HG03558 (cell line): ENCODE measurements at regions not wholly inside any gene's neighbourhood (a gene's known extent, or its start where the extent isn't known, plus 50 kb on each side); places are given as distances from the start of the nearest gene placed in this dataset.

ENCODE experiments used
- ATAC-seq: cut with Tn5 transposase; IDR thresholded peaks from one replicate; pipeline ENCODE4 v1.9.1; 2021; ENCODE audit warnings: moderate number of reproducible peaks; ENCODE audit not compliant: unreplicated experiment; ENCODE audit errors: extremely low read depth

DNA sequence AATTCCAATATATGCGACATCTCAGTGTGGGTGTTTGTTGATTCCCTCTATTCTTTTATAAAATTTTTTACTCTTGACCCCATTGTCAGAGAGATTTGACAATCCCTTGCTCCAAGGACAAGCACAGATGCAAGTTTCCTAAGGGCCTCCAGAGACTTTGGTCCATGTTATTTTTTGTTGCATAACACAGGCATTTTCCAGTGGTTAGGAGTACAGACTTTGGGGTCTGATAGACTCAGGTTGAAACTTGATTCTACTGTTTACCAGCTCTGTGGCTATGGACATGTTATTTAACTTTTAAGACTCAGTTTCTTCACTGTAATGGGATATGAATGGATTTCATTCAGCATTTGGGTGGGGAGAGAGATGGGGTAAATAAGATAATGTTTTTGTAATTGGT lies 361.3 kb downstream of the ENC1 start:
- ATAC-seq = no peak

DNA sequence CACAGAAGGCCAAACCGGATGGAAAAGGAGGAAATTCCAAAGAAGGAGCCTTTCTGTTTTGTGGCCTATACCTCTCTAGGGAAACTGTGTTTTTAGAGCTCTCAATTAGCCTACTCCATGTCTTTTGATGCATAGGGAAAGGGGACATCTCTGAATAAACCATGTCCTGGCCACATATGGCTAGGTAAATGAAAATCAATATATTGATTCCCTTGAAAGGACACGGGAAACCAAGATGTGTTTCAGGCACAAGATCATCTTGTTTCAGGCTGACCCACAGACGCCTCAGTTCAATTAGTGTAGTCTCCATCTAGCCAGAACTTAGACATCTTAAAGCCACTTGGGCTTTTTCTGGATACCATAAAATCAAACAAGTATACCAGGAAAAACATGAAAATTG lies 363.1 kb downstream of the ENC1 start:
- ATAC-seq = no peak

DNA sequence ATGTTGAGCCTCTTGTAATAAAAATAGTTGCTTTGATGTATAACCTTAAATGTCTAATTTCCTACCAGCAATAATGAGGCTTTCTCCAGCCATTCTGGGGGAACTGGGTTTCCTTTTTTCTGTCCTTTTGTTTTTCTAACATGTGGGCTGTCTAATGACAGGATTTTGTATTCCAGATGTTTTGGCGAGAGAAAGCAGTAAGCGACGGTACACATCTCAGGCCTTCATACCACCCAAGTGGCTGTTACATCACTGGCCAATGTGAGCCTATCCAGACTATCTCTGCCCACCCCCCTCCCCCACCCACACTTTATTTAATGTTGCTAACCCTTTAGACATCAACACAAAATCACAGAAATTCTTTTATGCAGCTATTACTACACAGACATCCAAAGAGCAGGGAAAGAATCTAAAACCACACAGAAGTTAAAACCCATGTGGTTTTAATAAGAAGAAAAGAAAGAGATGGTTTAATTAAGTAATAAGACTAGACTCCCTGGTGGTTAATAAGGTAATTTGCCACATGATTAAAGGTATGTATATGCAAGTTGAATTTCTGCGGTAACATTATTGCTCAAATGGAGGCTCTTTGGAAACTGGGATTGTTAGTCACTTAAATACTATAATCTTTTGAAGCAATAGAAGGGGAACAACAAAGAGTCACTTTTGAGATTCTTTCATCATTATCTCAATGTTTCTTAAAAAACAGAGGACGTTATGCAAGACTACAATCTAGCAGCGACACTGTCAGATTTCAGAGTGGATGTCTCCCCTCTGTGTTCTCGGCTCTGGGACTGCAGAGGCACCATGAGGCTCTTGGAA lies 365.1 kb downstream of the ENC1 start:
- no peak for ATAC-seq

DNA sequence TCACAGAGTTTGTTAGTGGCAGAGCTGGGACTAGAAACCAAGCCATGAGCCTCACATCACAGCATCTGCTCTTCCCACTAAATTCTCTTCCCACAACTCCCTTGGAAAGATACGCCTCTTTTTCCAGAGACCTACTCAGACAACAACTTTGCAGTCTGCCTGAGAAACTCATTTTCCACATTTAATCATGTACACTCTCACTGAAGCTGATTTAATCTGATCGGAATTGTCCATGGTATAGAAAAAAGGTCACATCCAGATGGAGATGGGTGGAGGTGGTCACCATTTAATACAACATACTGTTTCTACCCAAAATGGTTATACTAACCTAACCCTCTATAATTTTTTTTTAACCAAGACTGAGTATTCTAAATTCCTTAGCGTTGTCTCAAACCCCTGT lies 366.2 kb downstream of the ENC1 start:
- no peak for ATAC-seq

DNA sequence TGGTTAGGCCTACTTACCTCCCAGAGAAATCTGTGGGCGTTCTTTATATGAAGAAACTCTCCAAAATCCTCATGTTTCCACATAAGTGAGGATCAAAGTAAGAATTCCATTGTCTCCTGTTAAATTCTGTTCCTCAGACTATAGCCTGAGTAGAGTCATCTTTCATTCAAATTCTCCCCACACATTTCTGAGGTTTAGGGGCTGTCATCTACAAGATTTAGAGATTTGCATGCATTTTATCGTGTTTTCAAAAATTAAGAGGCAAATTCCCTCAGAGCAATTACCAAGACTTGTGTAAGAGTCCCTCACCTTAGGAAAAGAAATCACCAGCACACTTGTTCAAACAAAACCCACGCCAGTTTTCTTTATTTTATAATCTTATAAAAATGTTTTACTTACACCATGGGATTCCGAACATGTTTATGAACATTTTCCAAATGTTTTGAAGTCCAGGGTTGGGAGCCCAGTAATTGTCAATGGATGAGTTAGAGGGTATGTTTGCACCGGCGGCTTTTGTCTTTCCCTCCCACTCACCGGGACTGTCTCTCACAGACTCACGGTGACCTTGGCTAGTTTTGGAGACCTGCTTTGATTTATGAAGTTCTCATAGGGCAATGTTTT lies 367.6 kb downstream of the ENC1 start:
- ATAC-seq = no peak

DNA sequence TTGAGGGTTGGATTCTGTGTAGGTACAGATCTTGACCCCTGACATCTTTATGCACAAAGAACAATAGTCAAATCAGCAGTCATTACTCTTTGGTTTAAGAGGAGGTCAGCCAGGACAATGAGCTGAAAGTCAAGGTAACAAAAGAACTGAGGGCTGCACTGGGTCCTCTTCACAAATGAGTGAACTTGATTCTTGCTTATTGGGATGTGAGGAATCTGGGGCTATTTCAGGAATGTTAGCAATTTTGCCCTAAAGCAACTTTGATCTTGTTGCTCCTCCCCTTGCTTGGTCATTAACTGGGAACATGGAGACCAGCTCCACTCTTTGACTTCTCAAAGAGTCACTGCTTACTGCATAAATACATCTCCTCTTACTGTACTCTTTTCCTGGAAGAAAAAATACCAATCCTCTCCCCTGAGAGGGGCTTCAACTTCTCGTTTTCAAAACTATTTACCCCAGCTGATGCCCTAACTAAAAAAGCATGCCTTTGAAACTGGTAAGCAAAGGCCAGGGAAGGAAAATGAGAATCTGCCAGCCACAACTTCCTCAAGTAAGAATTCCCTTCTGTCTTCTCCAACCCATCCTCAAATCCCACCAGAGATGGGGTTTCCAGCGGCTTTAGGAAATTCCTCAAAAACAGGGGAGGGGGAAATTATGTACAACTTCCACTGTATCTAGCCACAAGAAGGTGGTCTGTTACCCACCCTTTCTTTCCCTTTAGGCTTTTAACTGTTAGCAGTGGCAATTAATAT lies 368.3 kb downstream of the ENC1 start:
- no peak for ATAC-seq

DNA sequence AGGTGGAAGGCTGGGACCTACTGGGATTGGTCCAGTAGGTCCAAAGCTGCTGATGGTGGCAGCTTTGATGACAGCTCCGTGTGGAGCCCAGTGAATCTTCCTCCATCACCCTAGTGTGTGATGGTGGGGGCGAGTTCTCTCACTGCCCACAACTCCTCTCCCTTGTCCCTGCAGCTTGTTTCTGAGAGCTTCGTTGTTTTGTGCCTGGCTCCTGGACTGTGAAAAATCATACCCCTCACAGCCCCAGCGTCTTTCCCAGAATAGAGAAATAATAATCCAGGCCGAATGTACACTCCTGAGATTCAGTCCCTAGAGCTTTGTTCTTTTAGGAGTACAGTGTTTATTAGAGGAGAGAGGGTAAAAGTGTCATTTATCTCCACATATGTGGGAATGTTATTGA lies 372.2 kb downstream of the ENC1 start:
- no peak for ATAC-seq

DNA sequence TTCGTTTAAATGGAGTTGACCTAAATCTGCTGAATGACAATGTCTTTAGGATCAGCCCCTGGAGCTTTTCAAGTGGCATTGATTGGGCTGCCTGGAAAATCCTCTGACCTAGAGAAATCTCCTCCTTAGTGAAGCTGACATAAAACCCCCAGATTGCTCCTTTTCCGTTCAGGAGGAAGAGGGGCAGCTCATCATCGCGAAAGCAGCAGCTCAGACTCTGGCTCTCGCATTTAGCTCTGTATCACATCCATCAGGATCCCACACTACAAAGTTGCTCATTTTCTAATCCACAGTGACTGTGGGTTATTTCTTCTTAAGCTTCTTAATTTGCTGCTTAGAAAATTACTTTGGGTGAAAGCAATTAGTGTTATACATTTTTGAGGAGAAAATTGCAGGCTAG lies 373.7 kb downstream of the ENC1 start:
- no peak for ATAC-seq

DNA sequence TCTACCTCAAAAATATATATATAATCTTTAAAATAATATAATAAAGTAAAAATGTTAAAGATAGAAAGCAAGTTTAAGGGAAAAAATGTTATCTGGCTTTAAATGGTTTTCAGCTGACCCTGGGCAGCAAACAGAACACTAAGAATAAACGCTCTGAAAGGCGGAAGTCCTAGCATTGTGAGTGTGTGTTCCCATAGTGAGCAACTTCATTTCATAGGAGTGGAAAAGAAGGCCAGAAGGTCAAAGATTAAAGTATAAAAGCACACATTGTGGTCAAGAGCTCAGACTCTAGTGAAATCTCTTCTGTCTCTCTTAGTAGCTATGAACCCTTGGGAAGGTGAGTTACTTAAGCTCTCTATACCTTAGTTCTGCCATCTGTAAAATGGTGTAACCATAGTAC lies 374.4 kb downstream of the ENC1 start:
- no peak for ATAC-seq

DNA sequence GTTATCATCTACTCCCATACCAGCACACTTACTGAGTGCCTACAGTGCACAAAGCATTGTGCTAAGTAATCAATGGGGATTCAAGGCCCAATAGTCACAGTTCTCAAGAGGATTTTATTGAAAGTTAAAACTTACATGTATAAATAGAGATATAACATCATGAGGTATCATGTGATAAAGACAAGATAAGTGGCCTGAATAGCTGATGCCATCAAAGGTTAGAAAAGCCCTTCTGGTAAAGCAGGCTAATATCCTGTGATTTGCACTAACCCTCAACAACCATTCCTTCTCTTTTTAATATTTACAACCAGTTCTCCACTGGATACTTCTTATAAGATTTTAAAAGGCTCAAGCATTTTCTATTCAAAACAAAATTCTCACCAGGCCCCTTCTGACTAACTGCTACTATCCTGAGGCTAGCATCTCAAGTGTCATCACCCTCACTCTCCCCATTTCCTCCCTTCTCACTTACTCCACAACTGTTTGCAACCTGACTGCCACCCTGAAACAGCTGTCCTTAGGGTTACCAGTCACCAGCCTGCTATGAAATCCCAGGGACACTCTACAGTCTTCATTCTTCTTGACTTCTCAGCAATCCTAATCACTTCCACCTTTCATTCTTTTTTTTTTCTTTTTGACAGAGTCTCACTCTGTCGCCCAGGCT lies 377.9 kb downstream of the ENC1 start:
- ATAC-seq = no peak

DNA sequence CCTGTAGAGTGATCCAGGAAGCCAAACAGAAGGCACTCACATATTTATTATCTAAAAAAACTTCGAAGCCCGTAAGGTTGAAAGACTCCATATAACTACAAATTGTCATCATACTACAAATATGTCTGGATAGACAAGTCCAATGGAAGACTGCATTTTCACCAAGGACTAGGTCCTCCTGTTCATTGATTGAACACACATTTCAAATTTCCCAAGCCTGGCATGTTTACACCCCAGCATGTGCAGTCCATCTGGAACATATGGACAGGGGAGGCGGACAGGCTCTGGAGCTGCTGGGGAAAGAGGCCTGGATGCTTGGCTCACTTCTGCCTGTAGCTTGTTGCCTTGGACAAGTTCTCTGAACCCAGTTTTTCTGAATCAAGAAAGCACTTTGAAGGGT lies 378.7 kb downstream of the ENC1 start:
- no peak for ATAC-seq

DNA sequence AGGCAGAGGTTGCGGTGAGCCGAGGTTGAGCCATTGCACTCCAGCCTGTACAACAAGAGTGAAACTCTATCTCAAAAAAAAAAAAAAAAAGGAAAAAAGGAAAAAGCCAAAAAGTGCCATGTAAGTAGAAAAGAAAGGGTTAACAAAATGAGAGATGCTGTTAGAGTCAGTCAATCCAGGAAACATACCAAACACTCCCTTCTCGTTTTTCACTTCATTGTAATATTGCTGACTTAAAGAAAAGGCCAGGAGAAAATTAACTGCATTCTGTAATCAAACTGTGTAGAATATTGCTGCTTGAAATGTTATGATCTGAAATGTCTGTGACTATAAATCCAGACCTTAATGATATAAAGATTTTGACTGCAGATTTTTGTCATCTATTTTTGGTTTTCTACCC lies 379.1 kb downstream of the ENC1 start:
- ATAC-seq = no peak

DNA sequence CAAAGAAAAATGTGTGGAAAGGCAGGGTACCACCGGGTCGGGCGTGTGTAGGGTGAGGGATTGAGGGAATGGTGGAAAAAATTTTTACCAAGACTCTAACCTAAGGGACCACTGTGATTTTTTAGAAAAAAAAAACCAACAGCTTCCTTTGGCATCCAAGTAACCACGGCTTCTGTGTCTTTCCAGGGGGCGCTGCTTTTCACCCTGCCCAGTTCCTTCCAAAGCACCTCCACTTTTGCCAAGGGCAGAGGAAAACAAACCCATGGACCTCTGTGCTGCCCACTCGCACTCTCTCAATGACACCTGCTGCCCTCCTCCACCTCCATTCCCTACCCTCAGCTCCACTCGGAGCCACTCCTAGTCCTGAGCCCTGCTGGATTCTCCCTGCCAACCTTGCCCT lies 381.0 kb downstream of the ENC1 start:
- no peak for ATAC-seq

DNA sequence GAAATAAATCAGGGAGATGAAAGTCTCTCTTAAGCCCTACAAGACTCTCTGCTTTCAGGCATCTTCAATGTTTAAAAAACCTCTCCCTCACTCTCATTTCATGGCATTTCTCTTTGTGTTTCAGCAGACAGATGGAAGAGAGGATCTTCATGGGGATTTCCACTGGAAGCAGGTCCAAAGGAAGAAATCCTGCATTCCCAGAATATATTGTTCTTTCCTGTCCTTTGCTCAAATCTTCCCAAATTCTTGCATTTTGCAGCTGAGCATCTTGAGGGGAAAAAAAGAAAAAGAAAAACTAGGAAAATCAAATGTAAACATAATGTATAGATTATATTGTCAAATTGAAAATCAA lies 382.2 kb downstream of the ENC1 start:
- no peak for ATAC-seq

DNA sequence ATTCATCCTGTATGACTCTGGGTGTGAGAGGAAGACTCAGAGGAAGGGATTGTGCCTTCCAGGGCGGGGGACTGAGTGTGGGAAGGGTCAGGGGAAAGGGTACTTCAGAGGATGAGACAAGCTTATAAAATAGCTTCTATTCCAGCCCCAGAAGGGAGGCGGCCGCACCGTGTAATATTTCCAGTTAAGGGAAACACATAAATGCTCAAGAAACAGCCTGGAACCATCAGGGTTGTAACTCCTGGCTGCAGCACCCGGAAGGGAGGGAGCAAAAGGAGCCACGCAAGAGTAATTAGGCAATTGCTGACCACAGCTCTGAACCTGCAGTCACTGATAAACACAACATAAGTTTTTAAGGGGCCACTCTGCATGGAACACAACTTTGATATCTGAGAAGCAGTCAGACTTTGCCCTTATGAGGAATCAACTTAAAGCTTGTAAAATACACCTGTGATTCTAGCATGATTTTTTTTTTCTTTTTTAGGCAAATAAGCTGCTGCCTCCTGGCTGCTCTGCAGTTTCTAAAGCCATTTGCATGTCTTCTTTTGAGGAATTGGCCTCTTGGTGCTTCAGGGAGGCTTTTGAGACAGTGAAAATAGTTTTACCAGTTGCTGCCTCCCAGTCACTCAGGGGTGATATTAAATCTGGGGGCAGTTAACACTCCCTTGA lies 382.7 kb downstream of the ENC1 start:
- no peak for ATAC-seq

DNA sequence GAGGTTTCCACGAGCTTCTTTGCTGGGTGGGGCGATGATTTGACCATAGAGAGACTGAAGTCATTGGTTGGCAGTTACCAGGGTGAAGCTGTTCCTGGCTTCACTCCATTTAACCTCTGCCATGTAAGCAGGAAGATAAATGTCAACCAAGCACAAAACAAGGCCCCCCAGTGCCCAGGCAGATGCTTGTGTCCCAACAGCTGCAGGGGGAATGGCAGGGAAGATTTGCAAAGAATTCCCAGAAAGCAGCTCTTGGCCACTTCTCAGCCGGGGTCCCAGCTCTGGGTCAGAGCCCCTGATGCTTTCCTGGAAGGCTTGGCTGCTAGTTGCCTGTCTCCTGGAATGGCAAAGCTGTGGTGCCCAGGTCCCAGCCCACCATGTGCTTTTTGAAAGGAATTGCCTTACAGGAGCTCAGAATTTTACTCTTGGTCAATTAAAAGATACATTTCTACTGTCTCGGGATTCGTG lies 383.4 kb downstream of the ENC1 start:
- no peak for ATAC-seq

DNA sequence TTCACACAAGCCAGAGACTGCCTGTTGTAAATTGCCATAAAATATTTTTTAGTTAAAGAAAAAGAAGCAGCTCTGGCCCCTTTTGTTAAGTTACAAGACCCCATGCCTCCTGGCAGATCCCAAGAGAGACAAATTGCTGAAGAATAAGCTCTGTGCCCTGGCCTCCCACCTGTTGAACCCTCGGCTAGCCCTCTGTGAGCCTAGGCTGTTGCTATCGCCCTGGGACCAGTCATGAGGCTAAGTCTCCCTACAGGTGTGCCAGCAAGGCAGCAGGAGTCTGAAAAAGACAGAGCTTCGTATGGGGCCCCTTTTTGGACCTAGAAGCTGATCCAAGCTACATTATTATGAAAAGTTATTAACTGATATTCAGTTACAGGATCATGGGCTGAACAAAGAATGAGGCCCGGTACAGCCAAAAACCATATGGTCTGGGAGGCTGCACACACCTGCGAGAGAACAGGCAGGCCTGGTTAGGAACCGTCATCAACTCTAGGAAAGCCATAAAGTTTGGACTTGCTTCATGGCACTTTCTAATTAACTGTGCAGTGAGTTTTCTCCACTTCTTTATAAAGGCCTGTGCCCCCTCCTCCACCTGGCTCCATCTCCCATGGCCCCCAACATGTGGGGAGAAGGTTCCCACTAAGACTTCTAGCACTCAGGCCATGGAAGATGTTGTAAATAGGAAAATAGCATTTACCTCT lies 384.7 kb downstream of the ENC1 start:
- no peak for ATAC-seq

DNA sequence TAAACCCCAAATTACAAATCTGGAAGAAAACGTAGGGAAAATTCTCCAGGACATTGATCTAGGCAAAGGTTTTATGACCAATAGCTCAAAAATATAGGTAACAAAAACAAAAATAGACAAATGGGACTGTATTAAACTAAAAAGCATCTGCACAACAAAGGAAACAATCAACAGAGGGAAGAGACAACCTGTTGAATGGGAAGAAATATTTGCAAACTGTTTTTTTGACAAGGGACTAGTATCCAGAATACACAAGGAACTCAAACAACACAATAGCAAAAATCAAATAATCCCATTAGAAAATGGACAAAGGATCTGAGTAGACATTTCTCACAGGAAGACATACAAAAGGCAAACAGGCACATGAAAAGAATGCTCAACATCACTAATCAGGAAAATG lies 386.3 kb downstream of the ENC1 start:
- ATAC-seq = no peak

DNA sequence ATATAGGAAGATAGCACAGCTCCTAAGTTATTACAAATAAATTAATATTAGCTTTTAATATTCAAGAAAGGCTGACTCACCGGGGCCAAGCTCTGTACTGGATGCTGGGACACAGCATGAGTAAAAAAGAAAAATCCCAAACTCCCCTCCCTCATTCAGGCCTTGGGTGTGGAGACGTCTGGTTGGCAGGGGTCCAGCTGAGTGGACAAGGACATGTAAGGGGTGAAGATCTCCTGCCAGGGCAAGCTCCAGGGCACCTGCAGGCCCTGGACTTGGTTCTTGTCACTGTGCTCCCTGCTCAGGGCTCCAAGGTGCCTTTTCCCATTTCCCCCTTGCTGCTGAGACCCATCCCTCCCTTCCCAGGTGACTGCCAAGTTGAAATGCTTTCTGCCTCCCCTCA lies 388.5 kb downstream of the ENC1 start:
- no peak for ATAC-seq
